OCI-LY3 (cell line): ENCODE measurements at regions not wholly inside any gene's neighbourhood (a gene's known extent, or its start where the extent isn't known, plus 50 kb on each side); places are given as distances from the start of the nearest gene placed in this dataset.
"Not testable (repeated sequence)": the region's sequence is repeated elsewhere in the genome, so short reads cannot be mapped to it uniquely, and the experiment has no call there.

Source experiments
- H2AFZ ChIP-seq: fragments of 200-600, 300-600 bp; shearing (Covaris generic); 2 replicates; pipeline ENCODE4 v1.6.0; 2014; ENCODE audit warnings: antibody characterized with exemption, low read depth, low read length
- H3K27ac ChIP-seq: fragments of 200-600, 300-600 bp; sonication (generic); 2 replicates; pipeline ENCODE4 v1.5.1; 2014; ENCODE audit warnings: mild to moderate bottlenecking, low read length, moderate library complexity, mixed read lengths
- H3K27me3 ChIP-seq: fragments of 200-600, 300-600 bp; sonication (generic); 2 replicates; pipeline ENCODE4 v1.6.1; 2014; ENCODE audit warnings: low read depth, low read length, mixed read lengths
- H3K36me3 ChIP-seq: fragments of 200-600, 300-600 bp; sonication (generic); replicated peaks from 2 replicates; pipeline ENCODE3; 2014; ENCODE audit warnings: low read depth, low read length, mixed read lengths
- H3K4me1 ChIP-seq: fragments of 300-600, 200-600 bp; sonication (generic); 2 replicates; pipeline ENCODE4 v1.6.1; 2014; ENCODE audit warnings: low read length, mixed read lengths
- H3K4me2 ChIP-seq: fragments of 200-600, 300-600 bp; sonication (generic); 2 replicates; pipeline ENCODE4 v1.6.1; 2014; ENCODE audit warnings: low read length, mixed read lengths
- H3K4me3 ChIP-seq: fragments of 300-600, 200-600 bp; sonication (generic); 2 replicates; pipeline ENCODE4 v1.5.1; 2014; ENCODE audit warnings: antibody characterized with exemption, mild to moderate bottlenecking, low read length, moderate library complexity
- H3K79me2 ChIP-seq: fragments of 300-600, 200-600 bp; shearing (Covaris generic); 2 replicates; pipeline ENCODE4 v1.6.1; 2014; ENCODE audit warnings: mild to moderate bottlenecking, low read length, mixed read lengths
- H3K9ac ChIP-seq: fragments of 300-600, 200-600 bp; shearing (Covaris generic); 2 replicates; pipeline ENCODE4 v1.6.0; 2014; ENCODE audit warnings: mild to moderate bottlenecking, low read length, moderate library complexity
- H3K9me3 ChIP-seq: fragments of 200-600, 300-600 bp; shearing (Covaris generic); 2 replicates; pipeline ENCODE4 v1.6.1; 2014; ENCODE audit warnings: low read length, mixed read lengths; ENCODE audit not compliant: insufficient read depth
- H4K20me1 ChIP-seq: fragments of 200-600, 300-600 bp; sonication (generic); 2 replicates; pipeline ENCODE4 v1.6.1; 2016; ENCODE audit warnings: low read length, mixed read lengths; ENCODE audit not compliant: insufficient read depth
- EZH2phosphoT487 ChIP-seq: fragments of 200-600 bp; shearing (Covaris generic); IDR thresholded peaks from 2 replicates; pipeline ENCODE4 v1.6.1; 2018; ENCODE audit warnings: antibody characterized with exemption, mixed run types, low read depth
- TF ChIP-seq, protein P1 (sequence below): fragments of 200-600, 300-600 bp; sonication (generic); IDR thresholded peaks from 2 replicates; pipeline ENCODE4 v1.5.1; 2014; ENCODE audit warnings: antibody characterized with exemption, low read length, low read depth

DNA sequence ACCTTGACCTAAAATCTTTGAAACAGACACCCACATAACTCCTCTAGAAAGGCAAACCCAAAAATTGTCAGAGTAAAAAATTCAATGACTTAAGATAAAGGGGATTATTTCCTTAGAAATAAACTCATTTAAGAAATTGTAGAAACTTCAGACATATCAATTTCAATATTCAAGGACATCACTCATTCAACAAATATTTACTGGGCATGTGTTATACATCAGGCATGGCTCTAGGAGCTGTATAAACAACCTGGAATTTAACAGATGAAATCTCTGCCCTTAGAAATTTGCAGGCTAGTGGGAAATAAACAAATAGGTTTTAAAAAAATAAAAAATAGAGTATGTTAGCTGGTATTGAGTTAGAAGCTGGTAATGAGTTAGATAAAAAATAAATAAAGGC lies 84.0 kb upstream of the LSM14A start:
- Histone ChIP-seq H3K4me3 (no peak overlapping the region), H4K20me1 (no peaks in the 10 kb centered on the region), H3K27me3 (peaks cover 17% of the 10 kb centered on the region), H3K36me3 (no peaks in the 10 kb centered on the region), H3K4me2 (no peak overlapping the region), H3K79me2 (no peaks in the 10 kb centered on the region), H3K9ac (no peak overlapping the region), H3K27ac (no peak overlapping the region), H3K4me1 (no peaks in the 10 kb centered on the region), H3K9me3 (no peaks in the 10 kb centered on the region), H2AFZ (no peak overlapping the region)
- no peak for TF ChIP-seq EZH2phosphoT487
- TF ChIP-seq, protein P1, sequence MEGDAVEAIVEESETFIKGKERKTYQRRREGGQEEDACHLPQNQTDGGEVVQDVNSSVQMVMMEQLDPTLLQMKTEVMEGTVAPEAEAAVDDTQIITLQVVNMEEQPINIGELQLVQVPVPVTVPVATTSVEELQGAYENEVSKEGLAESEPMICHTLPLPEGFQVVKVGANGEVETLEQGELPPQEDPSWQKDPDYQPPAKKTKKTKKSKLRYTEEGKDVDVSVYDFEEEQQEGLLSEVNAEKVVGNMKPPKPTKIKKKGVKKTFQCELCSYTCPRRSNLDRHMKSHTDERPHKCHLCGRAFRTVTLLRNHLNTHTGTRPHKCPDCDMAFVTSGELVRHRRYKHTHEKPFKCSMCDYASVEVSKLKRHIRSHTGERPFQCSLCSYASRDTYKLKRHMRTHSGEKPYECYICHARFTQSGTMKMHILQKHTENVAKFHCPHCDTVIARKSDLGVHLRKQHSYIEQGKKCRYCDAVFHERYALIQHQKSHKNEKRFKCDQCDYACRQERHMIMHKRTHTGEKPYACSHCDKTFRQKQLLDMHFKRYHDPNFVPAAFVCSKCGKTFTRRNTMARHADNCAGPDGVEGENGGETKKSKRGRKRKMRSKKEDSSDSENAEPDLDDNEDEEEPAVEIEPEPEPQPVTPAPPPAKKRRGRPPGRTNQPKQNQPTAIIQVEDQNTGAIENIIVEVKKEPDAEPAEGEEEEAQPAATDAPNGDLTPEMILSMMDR = no peak

DNA sequence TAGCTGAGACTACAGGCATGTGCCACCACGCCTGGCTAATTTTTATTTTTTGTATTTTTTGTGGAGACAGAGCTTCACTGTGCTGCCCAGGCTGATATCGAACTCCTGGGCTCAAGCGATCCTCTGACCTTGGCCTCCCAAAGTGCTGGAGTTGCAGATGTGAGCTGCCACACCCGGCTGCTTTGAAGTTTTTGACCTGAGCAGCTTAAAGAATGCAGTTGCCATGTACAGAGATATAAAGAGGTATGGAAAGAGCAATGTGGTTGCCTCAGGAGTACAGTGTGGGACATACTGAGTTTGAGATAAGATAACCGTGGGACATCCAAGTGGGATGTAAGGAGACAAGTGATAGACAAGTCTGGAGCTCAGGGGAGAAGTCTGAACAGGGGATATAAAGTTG lies 82.7 kb upstream of the LSM14A start:
- no peak overlapping the region for H3K9ac ChIP-seq
- no peak overlapping the region for H3K4me2 ChIP-seq
- H3K9me3 ChIP-seq = no peaks in the 10 kb centered on the region
- no peaks in the 10 kb centered on the region for H4K20me1 ChIP-seq
- H3K79me2 ChIP-seq = no peaks in the 10 kb centered on the region
- H3K4me1 ChIP-seq = no peaks in the 10 kb centered on the region
- H3K27ac ChIP-seq = no peak overlapping the region
- no peaks in the 10 kb centered on the region for H3K36me3 ChIP-seq
- H3K27me3 ChIP-seq = peaks cover 13% of the 10 kb centered on the region
- no peak overlapping the region for H2AFZ ChIP-seq
- H3K4me3 ChIP-seq = no peak overlapping the region
- no peak for TF ChIP-seq EZH2phosphoT487
- TF ChIP-seq, protein P1 = no peak

DNA sequence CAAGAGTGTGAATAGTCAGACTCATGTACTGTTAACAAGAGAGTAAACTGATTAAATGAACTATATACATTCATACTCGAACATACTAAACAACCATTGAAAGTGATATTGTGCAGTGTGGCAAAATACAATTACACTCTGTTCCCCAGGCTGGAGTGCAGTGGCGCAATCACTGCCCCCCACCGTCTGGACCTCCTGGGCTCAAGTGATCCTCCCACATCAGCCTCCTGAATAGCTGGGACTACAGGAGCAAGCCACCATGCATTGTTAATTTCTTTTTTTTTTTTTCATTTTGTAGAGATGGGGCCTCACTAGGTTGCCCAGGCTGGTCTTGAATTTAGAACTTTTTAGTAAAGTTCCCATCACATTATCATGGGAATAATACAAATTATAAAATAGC lies 77.3 kb upstream of the LSM14A start:
- no peak overlapping the region for H3K4me3 ChIP-seq
- TF ChIP-seq, protein P1 = no peak
- TF ChIP-seq EZH2phosphoT487 = no peak
- no peak overlapping the region for H3K4me2 ChIP-seq
- H3K79me2 ChIP-seq = no peaks in the 10 kb centered on the region
- no peak overlapping the region for H3K27ac ChIP-seq
- no peak overlapping the region for H3K9ac ChIP-seq
- no peaks in the 10 kb centered on the region for H3K4me1 ChIP-seq
- H3K9me3 ChIP-seq = no peaks in the 10 kb centered on the region
- no peaks in the 10 kb centered on the region for H3K36me3 ChIP-seq
- H2AFZ ChIP-seq = no peak overlapping the region
- peaks cover 29% of the 10 kb centered on the region for H3K27me3 ChIP-seq
- H4K20me1 ChIP-seq = no peaks in the 10 kb centered on the region

DNA sequence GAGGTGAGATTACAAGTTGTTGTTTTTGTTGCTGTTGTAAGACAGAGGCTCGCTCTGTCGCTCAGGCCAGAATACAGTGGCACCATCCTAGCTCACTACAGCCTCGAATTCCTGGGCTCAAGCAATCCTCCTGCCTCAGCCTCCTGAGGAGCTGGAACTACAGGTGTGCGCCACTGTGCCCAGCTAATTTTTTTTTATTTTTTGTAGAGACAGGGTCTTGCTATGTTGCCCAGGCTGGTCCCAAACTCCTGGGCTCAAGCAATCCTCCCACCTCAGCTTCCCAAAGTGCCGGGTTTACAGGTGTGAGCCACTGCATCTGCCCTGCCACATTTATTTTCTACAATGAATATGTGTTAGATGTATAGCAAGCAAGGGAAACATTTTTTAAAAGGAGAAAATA lies 76.9 kb upstream of the LSM14A start:
- H3K4me1 ChIP-seq, H3K27ac ChIP-seq, H3K9ac ChIP-seq, H4K20me1 ChIP-seq, H3K4me2 ChIP-seq, H3K9me3 ChIP-seq, H3K79me2 ChIP-seq, H2AFZ ChIP-seq, H3K36me3 ChIP-seq, H3K4me3 ChIP-seq: not testable (repeated sequence)
- peaks cover 30% of the 10 kb centered on the region for H3K27me3 ChIP-seq
